ENCODE measurements at regions not wholly inside any gene's neighbourhood (a gene's known extent, or its start where the extent isn't known, plus 50 kb on each side); places are given as distances from the start of the nearest gene placed in this dataset.

GRCh38 chr3:59320080-59320479 lies 270.3 kb upstream of the CFAP20DC start:
- DNase-seq (ENCODE audit: low spot score in 2 of 2): no peak
- Histone ChIP-seq H3K36me3 (no peaks in the 10 kb centered on the region), H3K4me3 (no peak overlapping the region), H3K27me3 (no peaks in the 10 kb centered on the region), H3K27ac (no peak overlapping the region), H3K4me1 (no peaks in the 10 kb centered on the region), H3K9me3 (no peaks in the 10 kb centered on the region)
- 63 to 68% methylated on average over 4 of the region's 4 CpGs for WGBS, 2 donors
- TF ChIP-seq CTCF (IDR thresholded peaks at IDR 0.05) (no peak), EP300 (IDR thresholded peaks at IDR 0.05) (no peak), POLR2A (IDR thresholded peaks at IDR 0.05) (no peak)

- H3K27me3 ChIP-seq: no peaks in the 10 kb centered on the region
- no peak for DNase-seq (ENCODE audit: low spot score in 2 of 2)
Observed at GRCh38 chr3:59319442-59319841, 269.6 kb upstream of the CFAP20DC start.

GRCh38 chr3:59318881-59319280 lies 269.1 kb upstream of the CFAP20DC start:
- no peak overlapping the region for H3K4me3 ChIP-seq
- TF ChIP-seq EP300 (IDR thresholded peaks at IDR 0.05) (no peak), CTCF (IDR thresholded peaks at IDR 0.05) (no peak), POLR2A (IDR thresholded peaks at IDR 0.05) (no peak)
- no peaks in the 10 kb centered on the region for H3K36me3 ChIP-seq

More at GRCh38 chr3:59319442-59319841, 269.6 kb upstream of the CFAP20DC start:
- Histone ChIP-seq H3K4me1 (no peaks in the 10 kb centered on the region), H3K4me3 (no peak overlapping the region), H3K27ac (no peak overlapping the region), H3K36me3 (no peaks in the 10 kb centered on the region), H3K9me3 (no peaks in the 10 kb centered on the region)
- 72% methylated on average over 4 of the region's 4 CpGs for WGBS, 2 donors
- TF ChIP-seq EP300 (IDR thresholded peaks at IDR 0.05) (no peak), CTCF (IDR thresholded peaks at IDR 0.05) (no peak)

GRCh38 chr3:59317386-59317785 lies 267.6 kb upstream of the CFAP20DC start:
- WGBS, 2 donors: 78 to 80% methylated on average over 6 of the region's 6 CpGs
- Histone ChIP-seq H3K27ac (no peak overlapping the region), H3K4me3 (no peak overlapping the region), H3K4me1 (no peaks in the 10 kb centered on the region), H3K27me3 (no peaks in the 10 kb centered on the region), H3K36me3 (no peaks in the 10 kb centered on the region), H3K9me3 (no peaks in the 10 kb centered on the region)
- TF ChIP-seq CTCF (IDR thresholded peaks at IDR 0.05): no peak
- TF ChIP-seq EP300 (IDR thresholded peaks at IDR 0.05): no peak
- TF ChIP-seq POLR2A (IDR thresholded peaks at IDR 0.05): no peak
- no peak for DNase-seq (ENCODE audit: low spot score in 2 of 2)

More at GRCh38 chr3:59318881-59319280, 269.1 kb upstream of the CFAP20DC start:
- no peaks in the 10 kb centered on the region for H3K27me3 ChIP-seq
- 9 to 15% methylated on average over 1 of the region's 1 CpG for WGBS, 2 donors
- H3K27ac ChIP-seq: no peak overlapping the region
- no peaks in the 10 kb centered on the region for H3K4me1 ChIP-seq
- no peak for DNase-seq (ENCODE audit: low spot score in 2 of 2)
- H3K9me3 ChIP-seq: no peaks in the 10 kb centered on the region

GRCh38 chr3:59316688-59317275 lies 267.0 kb upstream of the CFAP20DC start:
- Histone ChIP-seq H3K27me3 (no peaks in the 10 kb centered on the region), H3K36me3 (no peaks in the 10 kb centered on the region), H3K4me3 (no peak overlapping the region), H3K27ac (no peak overlapping the region), H3K4me1 (no peaks in the 10 kb centered on the region), H3K9me3 (no peaks in the 10 kb centered on the region)
- WGBS, 2 donors: 76 to 79% methylated on average over 3 of the region's 3 CpGs
- TF ChIP-seq POLR2A (IDR thresholded peaks at IDR 0.05) (no peak), CTCF (IDR thresholded peaks at IDR 0.05) (no peak), EP300 (IDR thresholded peaks at IDR 0.05) (no peak)
- DNase-seq (ENCODE audit: low spot score in 2 of 2): no peak
